HEK293T (cell line): ENCODE measurements at regions not wholly inside any gene's neighbourhood (a gene's known extent, or its start where the extent isn't known, plus 50 kb on each side); places are given as distances from the start of the nearest gene placed in this dataset.

Experiments
- CTCF ChIA-PET: fragments of 350-600 bp; formaldehyde crosslinking; extraction: SDS; loops from one replicate; lab custom pipeline; 2021; ENCODE audit warnings: antibody characterized with exemption, inconsistent platforms; lab: Yijun Ruan, JAX
- POLR2A ChIA-PET: fragments of 350-600 bp; formaldehyde crosslinking; extraction: SDS; loops from one replicate; lab custom pipeline; 2020; ENCODE audit warnings: antibody characterized with exemption, inconsistent platforms; lab: Yijun Ruan, JAX
- DNase-seq: peaks from one replicate; pipeline ENCODE4 v3.0.0; 2012; ENCODE audit warnings: mixed read lengths; ENCODE audit errors: extremely low spot score
- ARNT ChIP-seq: fragments of 450-650 bp; IDR thresholded peaks from 2 replicates; pipeline ENCODE4 v1.6.1; 2017; ENCODE audit warnings: mild to moderate bottlenecking
- BHLHE40 ChIP-seq: fragments of 450-650 bp; IDR thresholded peaks from 2 replicates; pipeline ENCODE4 v1.6.1; 2016; ENCODE audit warnings: mild to moderate bottlenecking, moderate library complexity, borderline replicate concordance
- CTBP1 ChIP-seq: fragments of 450-650 bp; IDR thresholded peaks from 2 replicates; pipeline ENCODE4 v1.6.1; 2016; ENCODE audit warnings: borderline replicate concordance
- ELF4 ChIP-seq: fragments of 450-650 bp; IDR thresholded peaks from 2 replicates; pipeline ENCODE4 v1.6.1; 2017; ENCODE audit warnings: antibody characterized with exemption
- FOXA1 ChIP-seq: fragments of 450-650 bp; IDR thresholded peaks from 2 replicates; pipeline ENCODE4 v1.6.1; 2016; ENCODE audit warnings: mild to moderate bottlenecking
- FOXK2 ChIP-seq: fragments of 450-650 bp; IDR thresholded peaks from 2 replicates; pipeline ENCODE4 v1.6.1; 2016; ENCODE audit warnings: mild to moderate bottlenecking
- FOXM1 ChIP-seq: fragments of 450-650 bp; IDR thresholded peaks from 2 replicates; pipeline ENCODE4 v1.6.1; 2017; ENCODE audit warnings: mild to moderate bottlenecking, borderline replicate concordance
- HDGF ChIP-seq: fragments of 450-650 bp; IDR thresholded peaks from 2 replicates; pipeline ENCODE4 v1.6.1; 2017; ENCODE audit warnings: antibody characterized with exemption, borderline replicate concordance
- L3MBTL2 ChIP-seq: fragments of 450-650 bp; conservative IDR thresholded peaks from 2 replicates; pipeline ENCODE4 v1.6.1; 2016; ENCODE audit warnings: mild to moderate bottlenecking
- LEF1 ChIP-seq: fragments of 450-650 bp; IDR thresholded peaks from 2 replicates; pipeline ENCODE4 v1.6.1; 2017; ENCODE audit warnings: mild to moderate bottlenecking, borderline replicate concordance
- NFRKB ChIP-seq: fragments of 450-650 bp; IDR thresholded peaks from 2 replicates; pipeline ENCODE4 v1.6.1; 2016; ENCODE audit warnings: mild to moderate bottlenecking, moderate library complexity
- PKNOX1 ChIP-seq: fragments of 450-650 bp; IDR thresholded peaks from 2 replicates; pipeline ENCODE4 v1.6.1; 2016
- SP1 ChIP-seq: fragments of 450-650 bp; IDR thresholded peaks from 2 replicates; pipeline ENCODE4 v1.6.1; 2017
- SUZ12 ChIP-seq: fragments of 450-650 bp; IDR thresholded peaks from 2 replicates; pipeline ENCODE4 v1.6.1; 2016; ENCODE audit warnings: mild to moderate bottlenecking
- TARDBP ChIP-seq: fragments of 450-650 bp; IDR thresholded peaks from 2 replicates; pipeline ENCODE4 v1.6.1; 2016
- ZNF384 ChIP-seq: fragments of 450-650 bp; IDR thresholded peaks from 2 replicates; pipeline ENCODE4 v1.6.1; 2016

GRCh38 chr9:80376180-80376579 is 804.4 kb downstream of the TLE4 start:
- CTCF ChIA-PET: no interaction called here
- POLR2A ChIA-PET: no interaction called here
- DNase-seq: no peak
- TF ChIP-seq PKNOX1: no peak
- TF ChIP-seq ELF4: no peak
- no peak for TF ChIP-seq TARDBP
- TF ChIP-seq CTBP1: no peak
- TF ChIP-seq BHLHE40: no peak
- TF ChIP-seq NFRKB: no peak
- TF ChIP-seq FOXA1: no peak
- no peak for TF ChIP-seq L3MBTL2
- TF ChIP-seq LEF1: no peak

- CTCF ChIA-PET: no interaction called here
- DNase-seq: no peak
- TF ChIP-seq SUZ12 (no peak), PKNOX1 (no peak), SP1 (no peak), FOXK2 (no peak), HDGF (no peak), NFRKB (no peak), TARDBP (no peak), ELF4 (no peak), BHLHE40 (no peak), LEF1 (no peak), L3MBTL2 (no peak)
- POLR2A ChIA-PET: no interaction called here
These were observed 803.7 kb downstream of the TLE4 start for GRCh38 chr9:80375477-80375876.

- TF ChIP-seq SUZ12 (no peak), NFRKB (no peak), FOXK2 (no peak), L3MBTL2 (no peak), HDGF (no peak), ARNT (no peak), ZNF384 (no peak), PKNOX1 (no peak), FOXA1 (no peak), ELF4 (no peak), BHLHE40 (no peak), TARDBP (no peak), FOXM1 (no peak)
- POLR2A ChIA-PET: no interaction called here
- DNase-seq: no peak
- CTCF ChIA-PET: no interaction called here
These were observed 797.9 kb downstream of the TLE4 start for GRCh38 chr9:80369641-80370040.

GRCh38 chr9:80366626-80367025 is 794.9 kb downstream of the TLE4 start:
- POLR2A ChIA-PET: no interaction called here
- TF ChIP-seq SP1 (no peak), BHLHE40 (no peak), FOXA1 (no peak), PKNOX1 (no peak), ZNF384 (no peak), ARNT (no peak)
- CTCF ChIA-PET: interaction anchor here (0.8 kb wide), 1 partner anchor 16 kb away, joined by 3 read pairs; no protein-coding TSS in a partner anchor
- DNase-seq: no peak

- ChIA-PET POLR2A (no interaction called here), CTCF (no interaction called here)
- DNase-seq: no peak
- TF ChIP-seq FOXK2 (no peak), SP1 (no peak), ELF4 (no peak), NFRKB (no peak), TARDBP (no peak)
These were observed 788.4 kb downstream of the TLE4 start for GRCh38 chr9:80359941-80360881.

GRCh38 chr9:80359291-80359690 is 787.5 kb downstream of the TLE4 start:
- DNase-seq: no peak
- ChIA-PET POLR2A (no interaction called here), CTCF (no interaction called here)
- TF ChIP-seq ELF4 (no peak), BHLHE40 (no peak), ZNF384 (no peak), L3MBTL2 (no peak), FOXM1 (no peak), ARNT (no peak), TARDBP (no peak)
